ENCODE measurements at regions not wholly inside any gene's neighbourhood (a gene's known extent, or its start where the extent isn't known, plus 50 kb on each side); places are given as distances from the start of the nearest gene placed in this dataset.
"Not testable (repeated sequence)": the region's sequence is repeated elsewhere in the genome, so short reads cannot be mapped to it uniquely, and the experiment has no call there.

GRCh38 chr18:4753151-4753550, 298.0 kb upstream of the DLGAP1 start:
- not testable (repeated sequence) for DNase-seq

- DNase-seq: no peak
These were observed 296.4 kb upstream of the DLGAP1 start for GRCh38 chr18:4751523-4751922.

GRCh38 chr18:4750393-4751346, 295.6 kb upstream of the DLGAP1 start:
- no peak for DNase-seq

- no peak for DNase-seq
These were observed 293.9 kb upstream of the DLGAP1 start for GRCh38 chr18:4748975-4749374.

GRCh38 chr18:4734903-4735302, 279.8 kb upstream of the DLGAP1 start:
- DNase-seq: no peak

GRCh38 chr18:4734021-4734420, 278.9 kb upstream of the DLGAP1 start:
- no peak for DNase-seq

GRCh38 chr18:4721545-4721944, 266.4 kb upstream of the DLGAP1 start:
- no peak for DNase-seq

GRCh38 chr18:4720518-4720917, 265.4 kb upstream of the DLGAP1 start:
- DNase-seq: no peak

GRCh38 chr18:4705894-4706293, 250.8 kb upstream of the DLGAP1 start:
- no peak for DNase-seq

GRCh38 chr18:4704781-4705180, 249.7 kb upstream of the DLGAP1 start:
- no peak for DNase-seq

- no peak for DNase-seq
These were observed 236.7 kb upstream of the DLGAP1 start for GRCh38 chr18:4691836-4692235.

GRCh38 chr18:4678685-4679084, 223.6 kb upstream of the DLGAP1 start:
- not testable (repeated sequence) for DNase-seq

- DNase-seq: no peak
These were observed 221.9 kb upstream of the DLGAP1 start for GRCh38 chr18:4677006-4677405.

- DNase-seq: no peak
These were observed 217.1 kb upstream of the DLGAP1 start for GRCh38 chr18:4672162-4672561.

GRCh38 chr18:4658804-4659203, 203.7 kb upstream of the DLGAP1 start:
- no peak for DNase-seq

- no peak for DNase-seq
These were observed 198.3 kb upstream of the DLGAP1 start for GRCh38 chr18:4653418-4653817.

GRCh38 chr18:4641771-4642368, 186.8 kb upstream of the DLGAP1 start:
- DNase-seq: no peak

GRCh38 chr18:4640349-4641012, 185.4 kb upstream of the DLGAP1 start:
- no peak for DNase-seq

- DNase-seq: no peak
These were observed 184.7 kb upstream of the DLGAP1 start for GRCh38 chr18:4639628-4640310.

GRCh38 chr18:4638680-4639079, 183.6 kb upstream of the DLGAP1 start:
- DNase-seq: no peak

GRCh38 chr18:4637876-4638275, 182.8 kb upstream of the DLGAP1 start:
- no peak for DNase-seq

- DNase-seq: no peak
These were observed 181.9 kb upstream of the DLGAP1 start for GRCh38 chr18:4636967-4637366.

- no peak for DNase-seq
These were observed 176.1 kb upstream of the DLGAP1 start for GRCh38 chr18:4631239-4631638.

All from 8988T (cell line).